GM12875 (cell line): ENCODE measurements at regions not wholly inside any gene's neighbourhood (a gene's known extent, or its start where the extent isn't known, plus 50 kb on each side); places are given as distances from the start of the nearest gene placed in this dataset.

Experiments
- H3K4me3 ChIP-seq: one replicate; pipeline ENCODE4 v1.5.1; 2011; ENCODE audit warnings: low read depth, low read length, control low read depth
- CTCF ChIP-seq: IDR thresholded peaks from 2 replicates; pipeline ENCODE4 v1.5.1; 2011; ENCODE audit warnings: low read depth, mild to moderate bottlenecking, control low read depth, inconsistent platforms, low read length, moderate library complexity, borderline replicate concordance; ENCODE audit not compliant: insufficient read depth

GRCh38 chr10:83037653-83038052, 1101.7 kb upstream of the GHITM start:
- TF ChIP-seq CTCF = no peak
- no peak overlapping the region for H3K4me3 ChIP-seq

- TF ChIP-seq CTCF = no peak
- no peak overlapping the region for H3K4me3 ChIP-seq
These were observed 1100.7 kb upstream of the GHITM start for GRCh38 chr10:83038631-83039030.

GRCh38 chr10:83045731-83046130, 1093.6 kb upstream of the GHITM start:
- TF ChIP-seq CTCF = no peak
- no peak overlapping the region for H3K4me3 ChIP-seq

GRCh38 chr10:83050815-83051214, 1088.5 kb upstream of the GHITM start:
- TF ChIP-seq CTCF = no peak
- H3K4me3 ChIP-seq = no peak overlapping the region

- H3K4me3 ChIP-seq = no peak overlapping the region
- TF ChIP-seq CTCF = no peak
These were observed 1076.4 kb upstream of the GHITM start for GRCh38 chr10:83062871-83063270.

- no peak for TF ChIP-seq CTCF
- no peak overlapping the region for H3K4me3 ChIP-seq
These were observed 1065.8 kb upstream of the GHITM start for GRCh38 chr10:83073472-83073871.

GRCh38 chr10:83075016-83075814, 1064.1 kb upstream of the GHITM start:
- TF ChIP-seq CTCF = no peak
- no peak overlapping the region for H3K4me3 ChIP-seq
